ENCODE measurements at regions not wholly inside any gene's neighbourhood (a gene's known extent, or its start where the extent isn't known, plus 50 kb on each side); places are given as distances from the start of the nearest gene placed in this dataset.
A peak's percentile ranks its signal among the peaks of the same experiment; 100 is the strongest.

GRCh38 chrX:45557387-45557786, 356.7 kb upstream of the DIPK2B start:
- Histone ChIP-seq H2BK20ac (ENCODE audit: low read depth, low read length) (no peak overlapping the region), H3K9me1 (ENCODE audit: insufficient read depth, low read length) (no peaks in the 10 kb centered on the region), H4K5ac (ENCODE audit: low read depth, low read length) (no peak overlapping the region), H3K14ac (replicated peaks; ENCODE audit: low read depth, low read length) (no peak overlapping the region), H3K56ac (ENCODE audit: extremely low read depth, insufficient read depth, low read length) (no peak overlapping the region), H3K36me3 (ENCODE audit: control insufficient read depth, insufficient read depth, low read length) (no peaks in the 10 kb centered on the region), H3K27me3 (ENCODE audit: control insufficient read depth, insufficient read depth, low read length) (no peaks in the 10 kb centered on the region), H3K9ac (ENCODE audit: low read depth, low read length) (no peak overlapping the region), H4K20me1 (ENCODE audit: insufficient read depth, low read length) (no peaks in the 10 kb centered on the region), H2BK120ac (ENCODE audit: low read depth, low read length) (no peak overlapping the region), H4K91ac (ENCODE audit: insufficient read depth, low read depth, low read length) (no peak overlapping the region), H2AFZ (replicated peaks; ENCODE audit: low read length, poor library complexity) (no peak overlapping the region), H2BK5ac (ENCODE audit: low read depth, low read length, poor library complexity, severe bottlenecking) (no peak overlapping the region), H3K4me1 (ENCODE audit: control insufficient read depth, insufficient read depth, low read length) (no peaks in the 10 kb centered on the region), H2AK5ac (ENCODE audit: low read depth, low read length) (no peak overlapping the region), H3K4me2 (ENCODE audit: low read depth, low read length) (no peak overlapping the region), H3K79me1 (ENCODE audit: low read depth in 1 of 2, low read length in 2 of 2) (no peaks in the 10 kb centered on the region), H2AK9ac (replicated peaks; ENCODE audit: low read depth, low read length, poor library complexity) (no peak overlapping the region), H3K4ac (ENCODE audit: low read depth, low read length) (no peak overlapping the region), H3K4me3 (ENCODE audit: insufficient read depth, low read depth, low read length) (no peak overlapping the region), H2BK15ac (ENCODE audit: low read depth, low read length) (no peak overlapping the region), H3K27ac (ENCODE audit: insufficient read depth, low read length) (no peak overlapping the region), H3K9me3 (ENCODE audit: control insufficient read depth, insufficient read depth, low read length) (no peaks in the 10 kb centered on the region), H4K8ac (ENCODE audit: low read depth in 2 of 2, low read length in 2 of 2) (no peak overlapping the region), H3K18ac (ENCODE audit: low read depth, low read length) (no peak overlapping the region), H3K23ac (ENCODE audit: low read depth, low read length) (no peak overlapping the region)
- ChIA-PET CTCF (no interaction called here), POLR2A (ENCODE audit: unreplicated experiment) (no interaction called here)
- ATAC-seq (ENCODE audit: low read depth) (no peak), DNase-seq (peak; percentile 1)
- TF ChIP-seq MXI1 (IDR thresholded peaks at IDR 0.05; ENCODE audit: borderline replicate concordance, low read depth, low read length) (no peak), POLR2A (IDR thresholded peaks at IDR 0.05; ENCODE audit: low read depth, low read length) (no peak), CTCF (conservative IDR thresholded peaks at IDR 0.05; ENCODE audit: low read depth, low read length) (no peak), RAD21 (IDR thresholded peaks at IDR 0.05; ENCODE audit: low read length) (0 out of 2 replicates have a peak, but pooled peaks have one; percentile 18)
- TF ChIP-seq, protein P1, sequence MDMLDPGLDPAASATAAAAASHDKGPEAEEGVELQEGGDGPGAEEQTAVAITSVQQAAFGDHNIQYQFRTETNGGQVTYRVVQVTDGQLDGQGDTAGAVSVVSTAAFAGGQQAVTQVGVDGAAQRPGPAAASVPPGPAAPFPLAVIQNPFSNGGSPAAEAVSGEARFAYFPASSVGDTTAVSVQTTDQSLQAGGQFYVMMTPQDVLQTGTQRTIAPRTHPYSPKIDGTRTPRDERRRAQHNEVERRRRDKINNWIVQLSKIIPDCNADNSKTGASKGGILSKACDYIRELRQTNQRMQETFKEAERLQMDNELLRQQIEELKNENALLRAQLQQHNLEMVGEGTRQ (IDR thresholded peaks at IDR 0.05; ENCODE audit: low read depth, low read length) = no peak
- in situ Hi-C loops (cut with MboI; ENCODE audit: low sequenced_read_pairs) = no loop called here
- BruUV-seq (replicated peaks) = no TSS peak
- WGBS, 2 experiments (ENCODE audit: extremely low coverage in 2 of 2, insufficient read length in 1 of 2) = no CpG with 5 or more reads among the region's 2 CpGs
- intact Hi-C loops (cut with micrococcal nuclease) = loop anchor here (2.0 kb wide), 1 partner anchor 77 kb away; no protein-coding TSS in a partner anchor
- dilution Hi-C loops (cut with HindIII; ENCODE audit: low sequenced_read_pairs, unreplicated experiment) = no loop called here

All from IMR-90 (cell line).